ENCODE measurements at regions not wholly inside any gene's neighbourhood (a gene's known extent, or its start where the extent isn't known, plus 50 kb on each side); places are given as distances from the start of the nearest gene placed in this dataset.

DNA sequence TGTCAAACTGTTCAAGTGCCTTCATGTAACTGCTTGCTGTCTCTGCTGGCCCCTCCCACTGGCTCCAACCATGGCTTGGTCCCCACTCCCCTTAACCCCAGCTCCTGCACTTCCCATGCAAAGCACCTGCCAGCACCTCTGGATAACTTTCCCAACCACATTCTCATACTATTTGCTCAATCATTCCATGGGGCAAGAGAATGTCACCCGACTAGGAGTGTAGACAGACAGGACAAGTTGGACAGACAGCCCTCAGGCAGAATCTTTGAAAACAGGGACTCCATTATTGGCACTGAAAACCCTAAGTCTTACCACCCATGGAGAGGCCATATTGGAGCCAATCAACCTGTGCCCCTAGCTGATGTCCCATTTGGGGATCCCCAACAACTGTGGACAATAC, 246.5 kb downstream of the RPLP1 start:
- Histone ChIP-seq H3K27me3 (ENCODE audit: low read depth) (no peaks in the 10 kb centered on the region), H3K27ac (no peak overlapping the region), H3K4me1 (no peaks in the 10 kb centered on the region), H3K4me3 (no peak overlapping the region), H3K9me3 (no peaks in the 10 kb centered on the region), H3K36me3 (no peaks in the 10 kb centered on the region)
- intact Hi-C loops (cut with DNase I) = no loop called here
- ATAC-seq (no peak), DNase-seq (no peak)
- TF ChIP-seq CTCF (IDR thresholded peaks at IDR 0.05) = no peak

DNA sequence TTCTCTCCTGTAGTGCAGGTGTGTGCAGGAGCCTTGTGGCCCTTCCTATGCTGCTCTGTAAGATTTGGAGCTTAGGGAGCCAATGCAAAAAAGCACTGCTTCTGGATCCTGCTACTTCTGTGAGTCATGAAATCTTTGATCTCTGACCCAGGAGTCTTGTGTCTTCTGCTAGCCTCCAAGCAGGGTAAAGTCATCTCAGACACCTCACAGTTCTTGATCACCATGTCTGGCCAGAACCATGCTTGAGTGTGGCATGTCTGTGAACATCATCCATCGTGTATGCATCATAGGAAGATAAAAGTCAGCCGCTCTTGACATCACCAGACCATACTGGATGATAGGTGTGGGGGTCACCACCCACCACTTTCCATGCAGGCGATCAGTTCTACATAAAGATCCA, 247.8 kb downstream of the RPLP1 start:
- Histone ChIP-seq H3K9me3 (no peaks in the 10 kb centered on the region), H3K27ac (no peak overlapping the region), H3K36me3 (no peaks in the 10 kb centered on the region), H3K4me3 (no peak overlapping the region), H3K4me1 (no peaks in the 10 kb centered on the region), H3K27me3 (ENCODE audit: low read depth) (no peaks in the 10 kb centered on the region)
- TF ChIP-seq CTCF (IDR thresholded peaks at IDR 0.05) = no peak
- ATAC-seq (no peak), DNase-seq (no peak)
- intact Hi-C loops (cut with DNase I) = no loop called here

DNA sequence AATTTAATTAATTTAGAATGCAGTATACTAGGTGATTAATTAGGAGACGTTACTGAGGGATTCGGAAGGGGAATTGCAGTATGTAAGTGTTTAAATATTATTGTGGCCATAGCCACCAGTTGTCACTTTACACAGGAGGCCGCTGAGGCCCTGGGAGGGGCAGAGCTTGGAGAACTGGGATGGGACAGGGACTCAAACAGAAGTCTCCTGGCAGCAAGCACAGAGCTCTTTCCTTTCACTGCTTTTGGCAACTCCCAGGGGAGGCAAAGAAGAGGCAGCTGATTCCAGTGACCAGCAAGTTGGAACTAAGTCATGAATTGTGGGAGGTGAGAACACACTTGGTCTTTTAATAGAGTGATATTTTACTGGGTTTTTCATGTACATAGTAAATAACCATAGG, 248.6 kb downstream of the RPLP1 start:
- TF ChIP-seq CTCF (IDR thresholded peaks at IDR 0.05) = no peak
- ATAC-seq (no peak), DNase-seq (no peak)
- Histone ChIP-seq H3K4me1 (no peaks in the 10 kb centered on the region), H3K4me3 (no peak overlapping the region), H3K36me3 (no peaks in the 10 kb centered on the region), H3K9me3 (no peaks in the 10 kb centered on the region), H3K27me3 (ENCODE audit: low read depth) (no peaks in the 10 kb centered on the region), H3K27ac (no peak overlapping the region)
- intact Hi-C loops (cut with DNase I) = no loop called here

- peaks cover 7% of the 10 kb centered on the region for H3K9me3 ChIP-seq
- H3K27ac ChIP-seq = no peak overlapping the region
- ATAC-seq (no peak), DNase-seq (no peak)
- H3K4me3 ChIP-seq = no peak overlapping the region
- intact Hi-C loops (cut with DNase I) = no loop called here
- no peaks in the 10 kb centered on the region for H3K27me3 ChIP-seq (ENCODE audit: low read depth)
- TF ChIP-seq CTCF (IDR thresholded peaks at IDR 0.05) = no peak
- H3K4me1 ChIP-seq = no peaks in the 10 kb centered on the region
- no peaks in the 10 kb centered on the region for H3K36me3 ChIP-seq
Observed at GRCh38 chr15:69703532-69704187, 251.0 kb downstream of the RPLP1 start.

- Histone ChIP-seq H3K4me3 (no peak overlapping the region), H3K27me3 (ENCODE audit: low read depth) (no peaks in the 10 kb centered on the region), H3K27ac (no peak overlapping the region), H3K4me1 (no peaks in the 10 kb centered on the region), H3K36me3 (no peaks in the 10 kb centered on the region), H3K9me3 (peaks cover 8% of the 10 kb centered on the region)
- intact Hi-C loops (cut with DNase I) = no loop called here
- TF ChIP-seq CTCF (IDR thresholded peaks at IDR 0.05) = no peak
- DNase-seq (no peak), ATAC-seq (no peak)
Observed at GRCh38 chr15:69704229-69704628, 251.6 kb downstream of the RPLP1 start.
